ENCODE measurements at regions not wholly inside any gene's neighbourhood (a gene's known extent, or its start where the extent isn't known, plus 50 kb on each side); places are given as distances from the start of the nearest gene placed in this dataset.

DNA sequence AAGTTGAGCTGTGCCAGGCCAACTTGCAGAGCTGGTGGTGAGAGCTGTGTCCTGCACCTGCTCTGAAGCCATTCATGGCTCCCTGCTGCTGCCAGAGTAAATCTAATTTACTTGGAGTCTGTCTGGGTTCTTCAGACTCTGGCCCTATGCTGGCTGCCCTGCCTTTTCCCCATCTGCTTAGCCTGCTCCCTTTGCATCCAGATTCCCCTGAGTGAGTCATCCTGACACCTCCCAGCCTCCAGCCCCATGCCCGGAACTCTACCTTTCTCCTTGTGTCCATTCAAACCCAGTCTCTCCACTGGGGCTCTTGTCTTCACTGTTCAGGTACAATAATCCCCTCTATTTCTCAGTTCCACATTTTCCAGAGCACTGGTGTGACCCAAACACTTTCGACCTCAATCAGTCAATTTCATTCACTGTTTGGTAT is 434.4 kb upstream of the ZMIZ1 start:
- Histone ChIP-seq H3K4me3 (ENCODE audit: low read depth in 1 of 2, low read length in 2 of 2) (no peak overlapping the region), H3K27ac (ENCODE audit: low read length) (no peak overlapping the region), H3K36me3 (ENCODE audit: control insufficient read depth in 1 of 2, insufficient read depth in 2 of 2, low read length in 2 of 2) (no peaks in the 10 kb centered on the region), H3K4me1 (ENCODE audit: control insufficient read depth in 1 of 2, insufficient read depth in 2 of 2, low read length in 2 of 2) (no peaks in the 10 kb centered on the region), H3K9me3 (ENCODE audit: control insufficient read depth in 1 of 2, low read length in 2 of 2) (no peaks in the 10 kb centered on the region), H3K27me3 (ENCODE audit: low read depth, low read length) (no peaks in the 10 kb centered on the region)

DNA sequence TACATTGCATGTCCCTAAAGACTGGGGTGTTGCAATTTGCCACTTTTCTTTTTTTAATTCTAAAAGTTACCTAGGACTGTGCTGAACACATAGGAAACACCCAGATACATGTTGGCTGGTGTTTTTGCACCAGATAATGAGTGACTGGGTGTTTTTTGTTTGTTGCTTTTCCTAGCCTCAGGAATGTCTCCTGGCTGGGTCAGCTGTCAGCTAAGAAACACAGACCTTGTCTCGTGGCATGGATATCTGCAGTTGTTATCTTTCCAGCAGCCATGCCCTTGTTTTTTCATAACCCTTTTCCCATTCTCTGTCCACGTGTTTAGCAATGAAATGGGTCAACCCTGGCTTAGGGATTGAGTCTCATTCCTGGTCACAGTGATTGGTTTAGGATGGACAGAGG is 433.9 kb upstream of the ZMIZ1 start:
- H3K4me3 ChIP-seq (ENCODE audit: low read depth in 1 of 2, low read length in 2 of 2), result no peak overlapping the region
- no peaks in the 10 kb centered on the region for H3K9me3 ChIP-seq (ENCODE audit: control insufficient read depth in 1 of 2, low read length in 2 of 2)
- H3K27ac ChIP-seq (ENCODE audit: low read length), result no peak overlapping the region
- H3K36me3 ChIP-seq (ENCODE audit: control insufficient read depth in 1 of 2, insufficient read depth in 2 of 2, low read length in 2 of 2), result no peaks in the 10 kb centered on the region
- H3K4me1 ChIP-seq (ENCODE audit: control insufficient read depth in 1 of 2, insufficient read depth in 2 of 2, low read length in 2 of 2), result no peaks in the 10 kb centered on the region
- no peaks in the 10 kb centered on the region for H3K27me3 ChIP-seq (ENCODE audit: low read depth, low read length)

DNA sequence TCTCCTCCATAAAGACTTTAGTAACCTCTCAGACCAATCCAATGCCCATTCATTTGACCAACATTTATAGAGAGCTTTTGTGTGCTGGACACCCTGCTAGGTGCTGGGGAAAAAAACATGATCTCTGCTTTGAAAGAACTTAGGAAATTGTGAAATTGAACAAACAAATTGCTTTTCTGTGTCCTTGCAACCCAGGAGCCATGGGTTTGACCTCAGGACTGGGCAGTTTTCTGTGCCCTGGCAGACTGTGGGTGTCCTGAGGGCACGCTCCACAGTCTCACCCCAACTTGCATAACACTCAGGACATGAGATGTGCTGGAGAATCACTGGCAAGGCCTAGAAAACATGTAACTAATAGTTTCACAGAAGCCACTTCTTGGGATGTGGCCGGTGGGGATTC is 429.1 kb upstream of the ZMIZ1 start:
- no peaks in the 10 kb centered on the region for H3K4me1 ChIP-seq (ENCODE audit: control insufficient read depth in 1 of 2, insufficient read depth in 2 of 2, low read length in 2 of 2)
- no peaks in the 10 kb centered on the region for H3K9me3 ChIP-seq (ENCODE audit: control insufficient read depth in 1 of 2, low read length in 2 of 2)
- H3K27ac ChIP-seq (ENCODE audit: low read length), result no peak overlapping the region
- H3K4me3 ChIP-seq (ENCODE audit: low read depth in 1 of 2, low read length in 2 of 2), result no peak overlapping the region
- no peaks in the 10 kb centered on the region for H3K36me3 ChIP-seq (ENCODE audit: control insufficient read depth in 1 of 2, insufficient read depth in 2 of 2, low read length in 2 of 2)
- no peaks in the 10 kb centered on the region for H3K27me3 ChIP-seq (ENCODE audit: low read depth, low read length)

DNA sequence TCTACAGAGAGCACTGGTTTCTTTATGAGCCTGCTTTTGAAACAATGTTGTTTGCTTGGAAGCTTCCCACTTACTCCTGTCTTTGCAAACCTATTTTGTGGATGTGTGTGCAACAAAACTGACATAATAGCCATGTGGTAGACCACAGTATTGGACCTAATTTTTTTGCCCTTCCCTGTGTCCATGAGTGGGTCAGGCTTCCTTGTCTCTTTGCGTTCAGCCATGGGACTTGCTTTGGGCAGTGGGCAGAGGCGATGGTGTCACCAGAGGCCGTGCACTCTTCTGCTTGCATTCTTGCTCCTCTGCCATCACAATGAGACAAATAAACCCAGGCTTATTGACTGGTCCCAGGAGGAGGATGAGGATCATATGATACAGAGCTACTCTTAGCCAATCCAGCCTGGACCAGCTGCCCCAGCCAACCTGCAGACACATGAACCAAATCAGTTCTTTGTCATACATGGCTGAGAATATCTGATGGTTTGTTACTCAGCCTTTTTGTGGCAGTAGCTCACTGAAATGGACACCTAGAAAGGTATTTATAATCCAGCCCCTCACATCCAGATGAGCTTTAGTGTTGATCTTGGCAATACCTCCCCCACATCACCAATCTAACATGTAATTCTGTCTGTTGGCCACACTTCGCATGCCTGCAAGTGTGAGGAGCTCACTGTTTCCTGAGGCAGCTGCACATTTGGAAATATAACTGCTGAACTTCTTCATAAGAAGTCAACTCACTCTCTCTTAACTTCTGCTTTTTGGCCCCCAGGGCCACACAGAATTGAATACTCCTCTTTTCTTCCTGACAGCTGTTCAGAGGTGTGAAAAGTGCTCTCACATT is 427.8 kb upstream of the ZMIZ1 start:
- no peaks in the 10 kb centered on the region for H3K27me3 ChIP-seq (ENCODE audit: low read depth, low read length)
- H3K27ac ChIP-seq (ENCODE audit: low read length), result no peak overlapping the region
- H3K4me1 ChIP-seq (ENCODE audit: control insufficient read depth in 1 of 2, insufficient read depth in 2 of 2, low read length in 2 of 2), result no peaks in the 10 kb centered on the region
- H3K9me3 ChIP-seq (ENCODE audit: control insufficient read depth in 1 of 2, low read length in 2 of 2), result no peaks in the 10 kb centered on the region
- H3K36me3 ChIP-seq (ENCODE audit: control insufficient read depth in 1 of 2, insufficient read depth in 2 of 2, low read length in 2 of 2), result no peaks in the 10 kb centered on the region
- no peak overlapping the region for H3K4me3 ChIP-seq (ENCODE audit: low read depth in 1 of 2, low read length in 2 of 2)

DNA sequence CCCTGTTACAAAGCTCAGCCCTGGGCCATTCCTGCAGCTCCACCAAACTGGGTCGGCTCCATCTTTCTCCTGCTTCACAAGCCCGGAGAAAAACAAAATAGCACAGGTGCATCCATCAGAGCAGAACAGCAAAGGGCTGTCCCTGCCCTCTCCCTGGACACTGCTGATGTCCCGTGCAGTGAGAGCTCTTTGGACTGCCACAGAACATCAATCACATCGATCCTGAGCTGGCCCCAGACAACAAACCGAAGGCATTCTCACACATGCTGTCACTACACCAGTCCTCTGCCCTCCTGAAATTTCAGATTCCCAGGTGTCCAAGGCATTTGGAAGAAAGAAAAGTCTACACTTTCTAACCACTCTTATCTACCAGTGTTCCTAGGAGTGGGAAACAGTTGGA is 427.1 kb upstream of the ZMIZ1 start:
- Histone ChIP-seq H3K4me1 (ENCODE audit: control insufficient read depth in 1 of 2, insufficient read depth in 2 of 2, low read length in 2 of 2) (no peaks in the 10 kb centered on the region), H3K27ac (ENCODE audit: low read length) (no peak overlapping the region), H3K4me3 (ENCODE audit: low read depth in 1 of 2, low read length in 2 of 2) (no peak overlapping the region)

DNA sequence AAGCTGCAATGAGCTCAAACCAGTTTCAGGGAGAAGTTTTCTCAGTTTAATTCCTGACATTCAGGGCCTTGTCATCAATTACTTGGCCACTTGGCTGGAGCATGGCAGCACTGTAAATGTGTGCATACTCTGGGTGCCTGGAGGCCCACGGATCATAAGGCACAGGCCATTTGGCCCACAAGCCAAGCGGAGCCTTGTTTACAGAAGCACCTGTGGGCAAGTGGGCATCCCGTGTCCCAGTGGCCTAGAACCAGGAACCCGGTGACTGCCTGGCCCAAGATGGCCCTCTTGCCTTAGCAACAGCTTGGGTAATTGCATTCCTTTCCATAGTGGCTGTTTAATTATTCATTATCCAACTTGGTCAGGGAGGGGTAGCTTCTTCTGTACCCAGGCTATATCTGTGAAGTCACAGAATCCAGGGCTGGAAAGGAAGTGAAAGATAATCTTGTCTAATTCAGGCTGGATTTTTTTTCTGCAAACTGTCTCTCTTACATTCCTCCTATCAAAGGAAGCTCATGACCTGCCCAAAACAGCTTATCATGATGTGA is 426.4 kb upstream of the ZMIZ1 start:
- Histone ChIP-seq H3K4me1 (ENCODE audit: control insufficient read depth in 1 of 2, insufficient read depth in 2 of 2, low read length in 2 of 2) (no peaks in the 10 kb centered on the region), H3K27me3 (ENCODE audit: low read depth, low read length) (no peaks in the 10 kb centered on the region), H3K9me3 (ENCODE audit: control insufficient read depth in 1 of 2, low read length in 2 of 2) (no peaks in the 10 kb centered on the region), H3K4me3 (ENCODE audit: low read depth in 1 of 2, low read length in 2 of 2) (no peak overlapping the region), H3K36me3 (ENCODE audit: control insufficient read depth in 1 of 2, insufficient read depth in 2 of 2, low read length in 2 of 2) (no peaks in the 10 kb centered on the region), H3K27ac (ENCODE audit: low read length) (no peak overlapping the region)

More for the DNA sequence above, 427.1 kb upstream of the ZMIZ1 start:
- Histone ChIP-seq H3K9me3 (ENCODE audit: control insufficient read depth in 1 of 2, low read length in 2 of 2) (no peaks in the 10 kb centered on the region), H3K27me3 (ENCODE audit: low read depth, low read length) (no peaks in the 10 kb centered on the region), H3K36me3 (ENCODE audit: control insufficient read depth in 1 of 2, insufficient read depth in 2 of 2, low read length in 2 of 2) (no peaks in the 10 kb centered on the region)

DNA sequence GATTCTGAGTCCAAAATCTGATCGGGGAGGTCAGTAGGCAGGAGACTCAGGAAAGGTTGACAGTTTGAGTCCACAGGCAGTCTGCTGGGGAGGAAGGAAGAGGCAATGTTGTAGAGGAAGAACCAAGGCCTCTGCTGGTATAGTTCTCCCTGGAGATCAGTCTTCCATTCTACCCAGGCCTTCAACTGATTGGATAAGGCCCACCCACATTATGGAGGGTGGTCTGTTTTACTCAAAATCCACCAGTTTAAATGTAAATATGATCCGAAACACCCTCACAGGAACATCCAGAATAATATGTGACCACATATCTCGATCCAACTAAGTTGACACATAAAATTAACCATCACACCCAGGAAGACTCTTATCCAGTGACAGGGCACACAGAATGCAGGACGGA is 425.3 kb upstream of the ZMIZ1 start:
- H3K27me3 ChIP-seq (ENCODE audit: low read depth, low read length), result no peaks in the 10 kb centered on the region
- H3K4me1 ChIP-seq (ENCODE audit: control insufficient read depth in 1 of 2, insufficient read depth in 2 of 2, low read length in 2 of 2), result no peaks in the 10 kb centered on the region
- H3K36me3 ChIP-seq (ENCODE audit: control insufficient read depth in 1 of 2, insufficient read depth in 2 of 2, low read length in 2 of 2), result no peaks in the 10 kb centered on the region
- no peak overlapping the region for H3K4me3 ChIP-seq (ENCODE audit: low read depth in 1 of 2, low read length in 2 of 2)
- H3K27ac ChIP-seq (ENCODE audit: low read length), result no peak overlapping the region
- H3K9me3 ChIP-seq (ENCODE audit: control insufficient read depth in 1 of 2, low read length in 2 of 2), result no peaks in the 10 kb centered on the region

DNA sequence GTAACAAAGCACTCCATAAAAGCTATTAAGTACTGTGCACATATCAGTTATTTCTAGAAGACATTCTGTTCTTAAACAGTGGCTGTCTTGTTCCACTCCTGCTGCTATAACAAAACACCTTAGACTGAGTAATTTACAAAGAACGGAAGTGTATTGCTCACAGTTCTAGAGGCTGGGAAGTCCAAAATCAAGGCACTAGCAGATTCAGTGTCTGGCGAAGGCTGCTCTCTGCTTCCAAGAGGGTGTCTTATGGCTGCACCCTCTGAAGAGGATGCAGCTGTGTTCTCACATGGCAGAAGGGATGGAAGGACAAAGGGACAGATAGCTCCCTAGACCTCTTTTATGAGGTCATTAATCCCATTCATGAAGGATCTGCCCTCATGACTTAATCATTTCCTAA is 424.2 kb upstream of the ZMIZ1 start:
- Histone ChIP-seq H3K27me3 (ENCODE audit: low read depth, low read length) (no peaks in the 10 kb centered on the region), H3K4me1 (ENCODE audit: control insufficient read depth in 1 of 2, insufficient read depth in 2 of 2, low read length in 2 of 2) (no peaks in the 10 kb centered on the region), H3K27ac (ENCODE audit: low read length) (no peak overlapping the region)

DNA sequence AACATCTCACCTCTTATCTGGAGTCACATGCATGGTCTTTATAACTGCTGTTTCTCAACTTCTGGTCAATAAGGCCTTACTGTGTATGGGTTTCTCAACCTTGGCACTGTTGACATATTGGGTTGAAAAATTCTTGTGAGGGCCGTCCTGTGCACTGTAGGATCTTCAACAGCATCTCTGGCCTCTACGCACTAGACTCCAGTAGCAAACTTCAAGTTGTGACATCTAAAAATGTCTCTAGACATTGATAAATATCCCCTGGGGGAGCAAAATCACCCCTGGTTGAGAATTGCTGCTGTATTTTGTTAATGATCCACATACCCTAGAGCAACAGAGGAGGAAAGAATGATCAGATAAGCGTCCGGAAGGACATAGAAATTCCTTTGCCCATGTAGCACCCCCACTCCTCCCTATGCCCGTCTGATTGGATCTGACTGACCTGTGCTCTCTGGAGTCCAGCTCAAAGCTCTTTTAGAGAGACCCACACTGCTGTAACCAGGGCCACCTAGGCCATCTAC is 423.5 kb upstream of the ZMIZ1 start:
- H3K9me3 ChIP-seq (ENCODE audit: control insufficient read depth in 1 of 2, low read length in 2 of 2), result no peaks in the 10 kb centered on the region
- no peaks in the 10 kb centered on the region for H3K4me1 ChIP-seq (ENCODE audit: control insufficient read depth in 1 of 2, insufficient read depth in 2 of 2, low read length in 2 of 2)
- no peak overlapping the region for H3K27ac ChIP-seq (ENCODE audit: low read length)
- no peaks in the 10 kb centered on the region for H3K36me3 ChIP-seq (ENCODE audit: control insufficient read depth in 1 of 2, insufficient read depth in 2 of 2, low read length in 2 of 2)
- no peak overlapping the region for H3K4me3 ChIP-seq (ENCODE audit: low read depth in 1 of 2, low read length in 2 of 2)
- no peaks in the 10 kb centered on the region for H3K27me3 ChIP-seq (ENCODE audit: low read depth, low read length)

More for the DNA sequence above, 424.2 kb upstream of the ZMIZ1 start:
- no peak overlapping the region for H3K4me3 ChIP-seq (ENCODE audit: low read depth in 1 of 2, low read length in 2 of 2)
- no peaks in the 10 kb centered on the region for H3K9me3 ChIP-seq (ENCODE audit: control insufficient read depth in 1 of 2, low read length in 2 of 2)
- H3K36me3 ChIP-seq (ENCODE audit: control insufficient read depth in 1 of 2, insufficient read depth in 2 of 2, low read length in 2 of 2), result no peaks in the 10 kb centered on the region

DNA sequence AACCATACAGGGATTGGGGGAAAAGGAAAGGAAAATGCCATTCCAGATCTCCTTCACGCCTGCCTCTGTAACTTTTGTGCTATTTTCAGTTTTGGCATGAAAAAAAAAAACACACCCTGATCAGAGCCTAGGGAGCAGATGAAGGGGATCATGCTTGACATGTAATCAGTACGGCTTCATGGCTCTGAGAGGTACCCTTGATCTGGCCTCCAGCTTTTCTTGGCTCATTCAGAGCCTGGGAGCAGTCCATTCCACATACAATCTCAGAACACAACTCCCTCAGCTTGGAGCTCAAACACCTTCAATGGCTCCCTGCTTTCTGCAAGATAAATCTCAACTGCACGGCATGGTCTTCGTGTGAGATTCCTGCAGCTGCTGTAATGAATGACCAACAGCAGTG is 422.8 kb upstream of the ZMIZ1 start:
- no peak overlapping the region for H3K27ac ChIP-seq (ENCODE audit: low read length)
- H3K36me3 ChIP-seq (ENCODE audit: control insufficient read depth in 1 of 2, insufficient read depth in 2 of 2, low read length in 2 of 2), result no peaks in the 10 kb centered on the region
- H3K4me1 ChIP-seq (ENCODE audit: control insufficient read depth in 1 of 2, insufficient read depth in 2 of 2, low read length in 2 of 2), result no peaks in the 10 kb centered on the region
- H3K4me3 ChIP-seq (ENCODE audit: low read depth in 1 of 2, low read length in 2 of 2), result no peak overlapping the region
- no peaks in the 10 kb centered on the region for H3K9me3 ChIP-seq (ENCODE audit: control insufficient read depth in 1 of 2, low read length in 2 of 2)
- no peaks in the 10 kb centered on the region for H3K27me3 ChIP-seq (ENCODE audit: low read depth, low read length)

DNA sequence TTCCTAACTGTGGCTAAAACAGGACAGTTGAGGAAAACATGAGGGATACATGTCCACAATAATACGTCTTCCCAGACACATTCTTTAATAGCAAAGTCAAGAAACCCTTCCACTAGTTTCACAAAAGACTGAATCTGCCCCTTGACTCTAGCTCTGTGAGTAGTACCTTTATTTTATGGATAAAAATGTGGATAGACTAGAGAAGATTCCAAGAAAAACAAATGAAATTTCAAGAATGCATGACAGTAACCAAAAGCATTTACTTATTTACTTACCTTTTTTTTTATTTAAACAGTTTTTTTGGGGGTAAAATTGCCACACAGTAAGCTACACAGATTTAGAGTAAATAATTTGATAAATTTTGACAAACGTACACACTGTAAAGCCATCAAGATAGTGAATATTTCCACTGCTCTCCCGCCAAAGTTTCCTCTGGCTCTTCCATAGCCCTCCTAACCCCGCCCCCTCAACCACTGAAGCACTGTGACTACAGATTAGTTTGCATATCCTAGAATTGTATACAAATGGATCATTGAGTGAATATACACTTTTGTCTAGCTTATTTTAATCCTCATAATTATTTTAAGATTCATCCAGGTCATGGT is 420.4 kb upstream of the ZMIZ1 start:
- H3K27me3 ChIP-seq (ENCODE audit: low read depth, low read length), result no peaks in the 10 kb centered on the region
- H3K9me3 ChIP-seq (ENCODE audit: control insufficient read depth in 1 of 2, low read length in 2 of 2), result no peaks in the 10 kb centered on the region
- no peaks in the 10 kb centered on the region for H3K36me3 ChIP-seq (ENCODE audit: control insufficient read depth in 1 of 2, insufficient read depth in 2 of 2, low read length in 2 of 2)
- no peak overlapping the region for H3K27ac ChIP-seq (ENCODE audit: low read length)
- no peaks in the 10 kb centered on the region for H3K4me1 ChIP-seq (ENCODE audit: control insufficient read depth in 1 of 2, insufficient read depth in 2 of 2, low read length in 2 of 2)
- no peak overlapping the region for H3K4me3 ChIP-seq (ENCODE audit: low read depth in 1 of 2, low read length in 2 of 2)

All from muscle layer of duodenum (tissue), 2 donors.